GM23338 (cell line): ENCODE measurements at regions not wholly inside any gene's neighbourhood (a gene's known extent, or its start where the extent isn't known, plus 50 kb on each side); places are given as distances from the start of the nearest gene placed in this dataset.

Experiments used
- CTCF ChIP-seq, 2 experiments: fragments of 200-600 bp in 1 of 2; sonication (generic) in 1 of 2; conservative IDR thresholded peaks; 2 replicates each; pipeline versions ENCODE4 v1.5.1 to v1.6.1; 2016 to 2017; ENCODE audit warnings: antibody characterized with exemption in 2 of 2, low read depth in 2 of 2, mild to moderate bottlenecking in 2 of 2, moderate library complexity in 1 of 2
- POLR2AphosphoS5 ChIP-seq: IDR thresholded peaks from 2 replicates; pipeline ENCODE4 v1.6.1; 2016; ENCODE audit warnings: antibody characterized with exemption, low read depth

GRCh38 chr2:78077633-78078032 is 555.5 kb upstream of the LRRTM4 start:
- TF ChIP-seq POLR2AphosphoS5 (no peak), CTCF (conservative IDR thresholded peaks at IDR 0.05; ENCODE audit: low read depth in 2 of 2) (no peak)
